Choroid plexus epithelial cell (primary cell): ENCODE measurements at regions not wholly inside any gene's neighbourhood (a gene's known extent, or its start where the extent isn't known, plus 50 kb on each side); places are given as distances from the start of the nearest gene placed in this dataset.

Source experiments
- DNase-seq: peaks from one replicate; pipeline ENCODE4 v3.0.0-alpha.2; 2010; ENCODE audit warnings: low read depth
- H3K4me3 ChIP-seq: 2 replicates; pipeline ENCODE4 v1.5.1; 2011; ENCODE audit warnings: low read depth, mild to moderate bottlenecking, control low read depth, low read length, moderate library complexity
- TF ChIP-seq, protein P1 (sequence below): conservative IDR thresholded peaks from 2 replicates; pipeline ENCODE4 v1.5.1; 2011; ENCODE audit warnings: low read depth, mild to moderate bottlenecking, control low read depth, inconsistent platforms, low read length, moderate library complexity

- TF ChIP-seq, protein P1, sequence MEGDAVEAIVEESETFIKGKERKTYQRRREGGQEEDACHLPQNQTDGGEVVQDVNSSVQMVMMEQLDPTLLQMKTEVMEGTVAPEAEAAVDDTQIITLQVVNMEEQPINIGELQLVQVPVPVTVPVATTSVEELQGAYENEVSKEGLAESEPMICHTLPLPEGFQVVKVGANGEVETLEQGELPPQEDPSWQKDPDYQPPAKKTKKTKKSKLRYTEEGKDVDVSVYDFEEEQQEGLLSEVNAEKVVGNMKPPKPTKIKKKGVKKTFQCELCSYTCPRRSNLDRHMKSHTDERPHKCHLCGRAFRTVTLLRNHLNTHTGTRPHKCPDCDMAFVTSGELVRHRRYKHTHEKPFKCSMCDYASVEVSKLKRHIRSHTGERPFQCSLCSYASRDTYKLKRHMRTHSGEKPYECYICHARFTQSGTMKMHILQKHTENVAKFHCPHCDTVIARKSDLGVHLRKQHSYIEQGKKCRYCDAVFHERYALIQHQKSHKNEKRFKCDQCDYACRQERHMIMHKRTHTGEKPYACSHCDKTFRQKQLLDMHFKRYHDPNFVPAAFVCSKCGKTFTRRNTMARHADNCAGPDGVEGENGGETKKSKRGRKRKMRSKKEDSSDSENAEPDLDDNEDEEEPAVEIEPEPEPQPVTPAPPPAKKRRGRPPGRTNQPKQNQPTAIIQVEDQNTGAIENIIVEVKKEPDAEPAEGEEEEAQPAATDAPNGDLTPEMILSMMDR, result no peak
- peak; percentile 91 for DNase-seq
- H3K4me3 ChIP-seq, result no peak overlapping the region
Observed at GRCh38 chr7:19392246-19392645, 247.0 kb upstream of the FERD3L start.

GRCh38 chr7:19390795-19391194, 245.6 kb upstream of the FERD3L start:
- H3K4me3 ChIP-seq, result no peak overlapping the region
- TF ChIP-seq, protein P1, result no peak
- DNase-seq, result peak; percentile 26

- DNase-seq, result no peak
- TF ChIP-seq, protein P1, result no peak
- H3K4me3 ChIP-seq, result no peak overlapping the region
Observed at GRCh38 chr7:19381321-19381720, 236.1 kb upstream of the FERD3L start.

GRCh38 chr7:19378345-19378714, 233.1 kb upstream of the FERD3L start:
- TF ChIP-seq, protein P1, result no peak
- no peak overlapping the region for H3K4me3 ChIP-seq
- DNase-seq, result peak; percentile 29

GRCh38 chr7:19377611-19378344, 232.6 kb upstream of the FERD3L start:
- TF ChIP-seq, protein P1, result no peak
- peak; percentile 85 for DNase-seq
- H3K4me3 ChIP-seq, result peak overlapping the region; percentile 24

DNA sequence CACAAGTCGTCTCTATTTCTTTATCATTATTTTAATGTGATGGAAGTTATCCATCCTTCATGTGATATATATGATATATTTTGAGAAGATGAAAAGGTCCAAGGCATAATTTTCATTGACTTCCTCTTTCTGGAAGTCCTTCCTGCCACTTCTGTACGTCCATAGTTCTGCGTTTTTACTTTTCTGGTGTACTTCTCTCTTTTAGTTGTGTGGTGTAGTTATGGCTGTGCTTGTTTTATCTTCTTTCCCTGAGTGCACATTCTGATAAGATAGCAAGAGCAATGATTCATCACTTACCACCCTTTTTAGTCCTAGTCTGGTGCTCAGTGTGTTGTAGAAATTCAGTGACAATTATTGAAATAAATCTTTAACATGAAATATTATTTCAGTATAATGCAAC, 231.3 kb upstream of the FERD3L start:
- TF ChIP-seq, protein P1, result no peak
- DNase-seq, result peak; percentile 46
- no peak overlapping the region for H3K4me3 ChIP-seq

DNA sequence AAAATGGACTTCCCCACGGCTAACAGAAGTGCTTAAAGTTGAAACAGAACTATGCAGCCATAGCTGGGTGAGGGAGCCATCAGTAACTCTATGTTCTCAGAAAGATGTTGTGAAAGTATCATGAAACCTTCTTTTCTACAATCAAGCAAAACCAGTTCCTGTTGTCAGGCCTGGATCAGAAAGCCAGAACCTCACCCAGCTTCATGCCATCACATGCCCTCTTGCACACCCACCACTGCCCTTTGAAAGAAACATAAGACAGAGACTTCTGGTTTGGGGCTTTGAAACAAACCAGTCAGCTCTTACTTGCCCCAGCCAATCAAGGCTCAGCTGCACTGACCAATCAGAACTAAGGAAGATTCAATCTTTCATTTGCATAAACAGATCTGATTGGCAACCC, 230.8 kb upstream of the FERD3L start:
- TF ChIP-seq, protein P1, result no peak
- DNase-seq, result no peak
- H3K4me3 ChIP-seq, result no peak overlapping the region
